H54 (cell line): ENCODE measurements at regions not wholly inside any gene's neighbourhood (a gene's known extent, or its start where the extent isn't known, plus 50 kb on each side); places are given as distances from the start of the nearest gene placed in this dataset.

Experiments used
- DNase-seq: peaks from one replicate; pipeline ENCODE4 v3.0.0; 2011; ENCODE audit warnings: low spot score, mixed read lengths; ENCODE audit not compliant: insufficient read length
- FAIRE-seq: peaks from 3 replicates; lab custom pipeline; 2011; peaks lifted over from hg19 to GRCh38; lab: Jason Lieb, UNC
- POLR2A ChIP-seq: IDR thresholded peaks from 2 replicates; pipeline ENCODE4 v1.6.1; 2011; ENCODE audit warnings: low read depth, mild to moderate bottlenecking, low read length

GRCh38 chr4:24091639-24092233, 201.9 kb upstream of the PPARGC1A start:
- FAIRE-seq (no peak), DNase-seq (no peak)
- TF ChIP-seq POLR2A, result no peak

GRCh38 chr4:24089851-24090534, 200.1 kb upstream of the PPARGC1A start:
- FAIRE-seq, result no peak
- TF ChIP-seq POLR2A, result no peak
- no peak for DNase-seq

- TF ChIP-seq POLR2A, result no peak
- DNase-seq (no peak), FAIRE-seq (no peak)
These were observed 191.0 kb upstream of the PPARGC1A start for GRCh38 chr4:24080871-24081270.

GRCh38 chr4:24078347-24078962, 188.6 kb upstream of the PPARGC1A start:
- no peak for TF ChIP-seq POLR2A
- FAIRE-seq, result no peak
- no peak for DNase-seq

- FAIRE-seq, result no peak
- DNase-seq, result no peak
- TF ChIP-seq POLR2A, result no peak
These were observed 187.0 kb upstream of the PPARGC1A start for GRCh38 chr4:24076811-24077210.

- no peak for TF ChIP-seq POLR2A
- FAIRE-seq (no peak), DNase-seq (no peak)
These were observed 184.1 kb upstream of the PPARGC1A start for GRCh38 chr4:24073948-24074347.

GRCh38 chr4:24071612-24072372, 181.9 kb upstream of the PPARGC1A start:
- TF ChIP-seq POLR2A, result no peak
- DNase-seq (no peak), FAIRE-seq (no peak)

- peak; percentile 12 for DNase-seq
- TF ChIP-seq POLR2A, result no peak
- peak; percentile 94 for FAIRE-seq
These were observed 180.3 kb upstream of the PPARGC1A start for GRCh38 chr4:24070117-24070516.

- DNase-seq (peak; percentile 19), FAIRE-seq (peak; percentile 67)
- no peak for TF ChIP-seq POLR2A
These were observed 177.7 kb upstream of the PPARGC1A start for GRCh38 chr4:24067367-24068193.

- FAIRE-seq (no peak), DNase-seq (no peak)
- no peak for TF ChIP-seq POLR2A
These were observed 176.1 kb upstream of the PPARGC1A start for GRCh38 chr4:24065974-24066373.

- no peak for DNase-seq
- no peak for TF ChIP-seq POLR2A
- no peak for FAIRE-seq
These were observed 173.9 kb upstream of the PPARGC1A start for GRCh38 chr4:24063731-24064130.

GRCh38 chr4:24060932-24061331, 171.1 kb upstream of the PPARGC1A start:
- TF ChIP-seq POLR2A, result no peak
- FAIRE-seq (no peak), DNase-seq (no peak)

GRCh38 chr4:24059839-24060238, 170.0 kb upstream of the PPARGC1A start:
- DNase-seq (no peak), FAIRE-seq (no peak)
- TF ChIP-seq POLR2A, result no peak
